Kasumi-1 (cell line): ENCODE measurements at regions not wholly inside any gene's neighbourhood (a gene's known extent, or its start where the extent isn't known, plus 50 kb on each side); places are given as distances from the start of the nearest gene placed in this dataset.

ENCODE experiments used
- DNase-seq, 2 experiments: peaks; one replicate each; lab custom pipeline; 2025; lab: John Stamatoyannopoulos, UW

- peak; percentile 10 to 36 for DNase-seq
Measured at GRCh38 chr3:130029531-130030289, 51.9 kb upstream of the ALG1L2 start.
